H9 (cell line): ENCODE measurements at regions not wholly inside any gene's neighbourhood (a gene's known extent, or its start where the extent isn't known, plus 50 kb on each side); places are given as distances from the start of the nearest gene placed in this dataset.

ENCODE experiments used
- DNase-seq: peaks from one replicate; pipeline ENCODE4 v3.0.0-alpha.2; 2017
- H2AFZ ChIP-seq: one replicate; pipeline ENCODE4 v1.6.1; 2013; ENCODE audit warnings: mild to moderate bottlenecking, low read length, control low read depth, moderate library complexity
- H2AK5ac ChIP-seq: 2 replicates; pipeline ENCODE4 v1.6.1; 2013; ENCODE audit warnings: low read length, control low read depth, mixed read lengths; ENCODE audit not compliant: insufficient read length
- H2BK120ac ChIP-seq: one replicate; pipeline ENCODE4 v1.6.1; 2013; ENCODE audit warnings: low read depth, mild to moderate bottlenecking, low read length, control low read depth, inconsistent platforms; ENCODE audit not compliant: poor library complexity, severe bottlenecking
- H2BK12ac ChIP-seq: 2 replicates; pipeline ENCODE4 v1.6.1; 2013; ENCODE audit warnings: low read length, control low read depth, mixed read lengths, low read depth; ENCODE audit not compliant: insufficient read length
- H2BK15ac ChIP-seq: 2 replicates; pipeline ENCODE4 v1.6.1; 2013; ENCODE audit warnings: low read depth, low read length, control low read depth
- H2BK20ac ChIP-seq: one replicate; pipeline ENCODE4 v1.6.1; 2013; ENCODE audit warnings: low read depth, mild to moderate bottlenecking, low read length, control low read depth, inconsistent platforms; ENCODE audit not compliant: poor library complexity, severe bottlenecking
- H2BK5ac ChIP-seq: 2 replicates; pipeline ENCODE4 v1.6.1; 2013; ENCODE audit warnings: low read length, control low read depth, mixed read lengths; ENCODE audit not compliant: insufficient read length
- H3K14ac ChIP-seq: 2 replicates; pipeline ENCODE4 v1.6.1; 2013; ENCODE audit warnings: low read length, control low read depth; ENCODE audit not compliant: insufficient read depth
- H3K18ac ChIP-seq: 2 replicates; pipeline ENCODE4 v1.6.1; 2013; ENCODE audit warnings: low read depth, mild to moderate bottlenecking, mixed read lengths, low read length, control low read depth; ENCODE audit not compliant: insufficient read length
- H3K23ac ChIP-seq: 2 replicates; pipeline ENCODE4 v1.6.1; 2013; ENCODE audit warnings: low read length, control low read depth, mixed read lengths, low read depth; ENCODE audit not compliant: insufficient read length
- H3K23me2 ChIP-seq: 2 replicates; pipeline ENCODE4 v1.6.1; 2013; ENCODE audit warnings: low read depth, mild to moderate bottlenecking, mixed read lengths, low read length, control low read depth; ENCODE audit not compliant: insufficient read length, poor library complexity, severe bottlenecking
- H3K27ac ChIP-seq: 2 replicates; pipeline ENCODE4 v1.5.1; 2013; ENCODE audit warnings: low read length, control low read depth, mixed read lengths, low read depth; ENCODE audit not compliant: insufficient read length
- H3K27me3 ChIP-seq: 2 replicates; pipeline ENCODE4 v1.6.1; 2013; ENCODE audit warnings: low read length, control low read depth, inconsistent platforms; ENCODE audit not compliant: insufficient read depth
- H3K4ac ChIP-seq: 2 replicates; pipeline ENCODE4 v1.6.1; 2013; ENCODE audit warnings: low read depth, mild to moderate bottlenecking, control low read depth, inconsistent platforms, low read length, moderate library complexity
- H3K4me1 ChIP-seq: 2 replicates; pipeline ENCODE4 v1.6.1; 2013; ENCODE audit warnings: low read length, control low read depth, inconsistent platforms; ENCODE audit not compliant: insufficient read depth
- H3K4me2 ChIP-seq: 2 replicates; pipeline ENCODE4 v1.6.1; 2013; ENCODE audit warnings: low read length, control low read depth, mixed read lengths; ENCODE audit not compliant: insufficient read length, insufficient read depth
- H3K56ac ChIP-seq: 2 replicates; pipeline ENCODE4 v1.6.1; 2013; ENCODE audit warnings: low read depth, mild to moderate bottlenecking, mixed read lengths, low read length, control low read depth; ENCODE audit not compliant: insufficient read length
- H3K79me1 ChIP-seq: 2 replicates; pipeline ENCODE4 v1.6.1; 2013; ENCODE audit warnings: low read depth, mild to moderate bottlenecking, moderate library complexity, low read length, control low read depth, inconsistent platforms; ENCODE audit not compliant: insufficient read depth, poor library complexity, severe bottlenecking
- H3K79me2 ChIP-seq: 2 replicates; pipeline ENCODE4 v1.6.1; 2013; ENCODE audit warnings: low read length, control low read depth, inconsistent platforms; ENCODE audit not compliant: insufficient read depth
- H3K9ac ChIP-seq: 2 replicates; pipeline ENCODE4 v1.6.1; 2013; ENCODE audit warnings: low read length, control low read depth, mixed read lengths; ENCODE audit not compliant: insufficient read length; ENCODE audit errors: extremely low read depth
- H3K9me3 ChIP-seq: one replicate; pipeline ENCODE4 v1.6.1; 2013; ENCODE audit warnings: low read depth, low read length, inconsistent platforms; ENCODE audit not compliant: control insufficient read depth
- H3T11ph ChIP-seq: one replicate; pipeline ENCODE4 v1.6.1; 2013; ENCODE audit warnings: mild to moderate bottlenecking, low read length, control low read depth, inconsistent platforms
- H4K20me1 ChIP-seq: one replicate; pipeline ENCODE4 v1.6.1; 2013; ENCODE audit not compliant: control insufficient read depth, insufficient read length, insufficient read depth
- H4K5ac ChIP-seq: 2 replicates; pipeline ENCODE4 v1.6.1; 2013; ENCODE audit warnings: low read depth, mild to moderate bottlenecking, mixed read lengths, low read length, control low read depth; ENCODE audit not compliant: insufficient read length
- H4K8ac ChIP-seq: replicated peaks from 2 replicates; pipeline ENCODE4 v1.6.1; 2013; ENCODE audit warnings: low read length, control low read depth, mixed read lengths, low read depth; ENCODE audit not compliant: insufficient read length
- H4K91ac ChIP-seq: 2 replicates; pipeline ENCODE4 v1.6.1; 2013; ENCODE audit warnings: low read depth, mild to moderate bottlenecking, moderate library complexity, mixed read lengths, low read length, control low read depth; ENCODE audit not compliant: insufficient read length
- H3K27ac Mint-ChIP-seq, 3 experiments: 2 replicates in 2 of 3; 3 replicates in 1 of 3; pipeline ENCODE4 v1.8.0; 2020 to 2021; ENCODE audit warnings: mixed read lengths in 3 of 3, mild to moderate bottlenecking in 1 of 3, moderate library complexity in 1 of 3
- H3K27me3 Mint-ChIP-seq: 2 replicates; pipeline ENCODE4 v1.8.0; 2021; ENCODE audit warnings: low read depth, mild to moderate bottlenecking, moderate library complexity, mixed read lengths
- H3K36me3 Mint-ChIP-seq, 3 experiments: 2 replicates in 2 of 3; 3 replicates in 1 of 3; pipeline ENCODE4 v1.8.0; 2020 to 2021; ENCODE audit warnings: low read depth in 3 of 3, mixed read lengths in 3 of 3; ENCODE audit not compliant: insufficient read depth in 1 of 3
- H3K4me1 Mint-ChIP-seq, 2 experiments: 2 replicates each; pipeline ENCODE4 v1.8.0; 2020; ENCODE audit warnings: mixed read lengths in 2 of 2
- H3K4me3 Mint-ChIP-seq, 2 experiments: 2 replicates in 1 of 2; 3 replicates in 1 of 2; pipeline ENCODE4 v1.8.0; 2020 to 2021; ENCODE audit warnings: mild to moderate bottlenecking in 2 of 2, mixed read lengths in 2 of 2, moderate library complexity in 1 of 2
- H3K9me3 Mint-ChIP-seq, 2 experiments: 2 replicates in 1 of 2; 3 replicates in 1 of 2; pipeline ENCODE4 v1.8.0; 2020; ENCODE audit warnings: mild to moderate bottlenecking in 2 of 2, mixed read lengths in 2 of 2, moderate library complexity in 1 of 2
- CTCF ChIP-seq: fragments of 200-600 bp; sonication (generic); conservative IDR thresholded peaks from 3 replicates; pipeline ENCODE4 v1.8.0; 2021; ENCODE audit warnings: antibody characterized with exemption, mild to moderate bottlenecking
- WGBS: extraction: QIAGEN DNeasy Blood & Tissue Kit; methylation state at CpG from one replicate; pipeline ENCODE4 v1.1.7; 2013; ENCODE audit warnings: missing lambda C conversion rate, low lambda C conversion rate, mixed read lengths; ENCODE audit not compliant: insufficient read length; ENCODE audit errors: extremely low coverage; 5-methylcytosine and 5-hydroxymethylcytosine counted together

- Histone ChIP-seq H2BK15ac (no peak overlapping the region), H2AK5ac (no peak overlapping the region), H3K27ac (no peak overlapping the region), H3K56ac (no peak overlapping the region), H3K4me1 (no peaks in the 10 kb centered on the region), H2BK5ac (no peak overlapping the region), H3K23me2 (no peaks in the 10 kb centered on the region), H3K18ac (no peak overlapping the region), H3K4me2 (no peak overlapping the region), H3K9ac (no peak overlapping the region), H2BK12ac (no peak overlapping the region), H3K4ac (no peak overlapping the region), H4K91ac (no peak overlapping the region), H3K27me3 (no peaks in the 10 kb centered on the region), H3K79me1 (no peaks in the 10 kb centered on the region), H3K14ac (no peak overlapping the region), H4K20me1 (no peaks in the 10 kb centered on the region), H3K79me2 (no peaks in the 10 kb centered on the region), H3K9me3 (no peaks in the 10 kb centered on the region), H4K8ac (no peak overlapping the region), H3K23ac (no peak overlapping the region), H4K5ac (no peak overlapping the region), H2BK120ac (no peak overlapping the region), H3T11ph (no peak overlapping the region), H2AFZ (no peak overlapping the region), H2BK20ac (no peak overlapping the region)
- Mint-ChIP-seq H3K27ac (no peak overlapping the region), H3K9me3 (peaks cover 0 to 2% of the 10 kb centered on the region in 2 experiments; a peak in 1 of 5 replicates), H3K36me3 (no peaks in the 10 kb centered on the region; a peak in 1 of 7 replicates), H3K27me3 (peaks cover 1% of the 10 kb centered on the region; the same call in 1 of the 2 replicates), H3K4me1 (peaks cover 19 to 29% of the 10 kb centered on the region in 2 experiments), H3K4me3 (no peak overlapping the region)
- no CpG with 5 or more reads among the region's 2 CpGs for WGBS
- no peak for DNase-seq
- TF ChIP-seq CTCF, result no peak
Observed at GRCh38 chr2:128818248-128818647, 499.6 kb upstream of the HS6ST1 start.
